Stomach (tissue), 8 donors: ENCODE measurements at regions not wholly inside any gene's neighbourhood (a gene's known extent, or its start where the extent isn't known, plus 50 kb on each side); places are given as distances from the start of the nearest gene placed in this dataset.
"Not testable (repeated sequence)": the region's sequence is repeated elsewhere in the genome, so short reads cannot be mapped to it uniquely, and the experiment has no call there.

Experiments used
- DNase-seq, 2 donors: peaks; one replicate each; pipeline versions ENCODE4 v3.0.0 to v3.0.0-alpha.2; 2013 to 2019
- H3K27ac ChIP-seq, 5 donors: fragments of 200-600 bp in 4 of 5; sonication (generic) in 4 of 5; one replicate each; pipeline ENCODE4 v1.5.1; 2013 to 2019; ENCODE audit warnings: mild to moderate bottlenecking in 1 of 5, moderate library complexity in 1 of 5
- H3K27me3 ChIP-seq, 3 donors: fragments of 200-600 bp; sonication (generic); one replicate each; pipeline ENCODE4 v1.5.1; 2017 to 2019; ENCODE audit warnings: mixed run types in 1 of 3
- H3K36me3 ChIP-seq, 4 donors: fragments of 200-600 bp; sonication (generic); 1 replicate in 3 of 4; 2 replicates in 1 of 4; pipeline ENCODE4 v1.5.1; 2016 to 2019
- H3K4me1 ChIP-seq, 4 donors: fragments of 200-600 bp; sonication (generic); one replicate each; pipeline ENCODE4 v1.5.1; 2016 to 2019
- H3K4me3 ChIP-seq, 4 donors: fragments of 200-600 bp; sonication (generic) in 3 of 4; one replicate each; pipeline ENCODE4 v1.5.1; 2016 to 2019; ENCODE audit warnings: mild to moderate bottlenecking in 1 of 4
- H3K9me3 ChIP-seq, 4 donors: fragments of 200-600 bp; sonication (generic); one replicate each; pipeline ENCODE4 v1.5.1; 2016 to 2019
- EP300 ChIP-seq: sonication (generic); formaldehyde crosslinking; IDR thresholded peaks from one replicate; pipeline ENCODE4 v1.6.1; 2017; ENCODE audit warnings: antibody characterized with exemption
- POLR2A ChIP-seq, 4 donors: fragments of 450-650 bp; IDR thresholded peaks; one replicate each; pipeline ENCODE4 v1.6.1; 2016; ENCODE audit warnings: antibody characterized with exemption in 4 of 4, control low read depth in 2 of 4, mild to moderate bottlenecking in 1 of 4, moderate library complexity in 1 of 4
- POLR2AphosphoS5 ChIP-seq, 3 donors: sonication (generic); formaldehyde crosslinking; IDR thresholded peaks; one replicate each; pipeline ENCODE4 v1.6.1; 2016; ENCODE audit warnings: antibody characterized with exemption in 3 of 3
- WGBS, 5 donors: extraction: QIAGEN DNeasy Blood & Tissue Kit in 3 of 5; methylation state at CpG; one replicate each; pipeline versions ENCODE4 v1.1.5 to v1.1.7; 2013 to 2018; 5-methylcytosine and 5-hydroxymethylcytosine counted together
- intact Hi-C: fragments of 100-400 bp; cut with DNase I; formaldehyde crosslinking; loops from one replicate; pipeline ENCODE4 v1.15.1; 2023; ENCODE audit warnings: low total_unique reads
- TF ChIP-seq, protein P1 (sequence below), 7 experiments: fragments of 450-650 bp in 4 of 7; fragments of 200-600 bp in 3 of 7; sonication (generic) in 3 of 7; IDR thresholded peaks; one replicate each; pipeline ENCODE4 v1.5.1; 2016 to 2019; ENCODE audit warnings: antibody characterized with exemption in 7 of 7, control low read depth in 2 of 7, mild to moderate bottlenecking in 1 of 7
- donor health status: healthy with polysubstance abuse.
- donor health status: Bipolar disorder and iron deficiency.
- donor health status: healthy.

DNA sequence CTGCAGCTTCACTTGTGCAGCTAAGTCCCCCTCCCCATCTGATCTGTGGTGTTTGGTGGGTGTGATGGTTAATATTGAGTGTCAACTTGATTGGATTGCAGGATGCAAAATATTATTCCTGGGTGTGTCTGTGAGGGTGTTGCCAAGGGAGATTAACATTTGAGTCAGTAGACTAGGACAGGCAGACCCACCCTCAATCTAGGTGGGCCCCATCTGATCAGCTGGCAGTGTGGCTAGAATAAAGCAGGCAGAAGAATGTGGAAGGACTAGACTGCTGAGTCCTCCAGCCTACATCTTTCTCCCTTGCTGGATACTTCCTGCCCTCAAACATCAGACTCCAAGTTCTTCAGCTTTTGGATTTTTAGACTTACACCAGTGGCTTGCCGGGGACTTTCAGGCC, 103.5 kb upstream of the BOD1L1 start:
- 82 to 100% (median 90%) methylated on average over 1 of the region's 1 CpG for WGBS, 5 donors
- no peaks in the 10 kb centered on the region for H3K9me3 ChIP-seq

GRCh38 chr4:13733817-13734216, 106.3 kb upstream of the BOD1L1 start:
- no peak overlapping the region for H3K27ac ChIP-seq
- no peak overlapping the region for H3K4me3 ChIP-seq
- no peaks in the 10 kb centered on the region for H3K36me3 ChIP-seq
- TF ChIP-seq, protein P1, sequence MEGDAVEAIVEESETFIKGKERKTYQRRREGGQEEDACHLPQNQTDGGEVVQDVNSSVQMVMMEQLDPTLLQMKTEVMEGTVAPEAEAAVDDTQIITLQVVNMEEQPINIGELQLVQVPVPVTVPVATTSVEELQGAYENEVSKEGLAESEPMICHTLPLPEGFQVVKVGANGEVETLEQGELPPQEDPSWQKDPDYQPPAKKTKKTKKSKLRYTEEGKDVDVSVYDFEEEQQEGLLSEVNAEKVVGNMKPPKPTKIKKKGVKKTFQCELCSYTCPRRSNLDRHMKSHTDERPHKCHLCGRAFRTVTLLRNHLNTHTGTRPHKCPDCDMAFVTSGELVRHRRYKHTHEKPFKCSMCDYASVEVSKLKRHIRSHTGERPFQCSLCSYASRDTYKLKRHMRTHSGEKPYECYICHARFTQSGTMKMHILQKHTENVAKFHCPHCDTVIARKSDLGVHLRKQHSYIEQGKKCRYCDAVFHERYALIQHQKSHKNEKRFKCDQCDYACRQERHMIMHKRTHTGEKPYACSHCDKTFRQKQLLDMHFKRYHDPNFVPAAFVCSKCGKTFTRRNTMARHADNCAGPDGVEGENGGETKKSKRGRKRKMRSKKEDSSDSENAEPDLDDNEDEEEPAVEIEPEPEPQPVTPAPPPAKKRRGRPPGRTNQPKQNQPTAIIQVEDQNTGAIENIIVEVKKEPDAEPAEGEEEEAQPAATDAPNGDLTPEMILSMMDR (IDR thresholded peaks at IDR 0.05) = no peak
- TF ChIP-seq POLR2A (IDR thresholded peaks at IDR 0.05) (no peak), POLR2AphosphoS5 (IDR thresholded peaks at IDR 0.05) (no peak), EP300 (no peak)
- no peak for DNase-seq
- H3K4me1 ChIP-seq = no peaks in the 10 kb centered on the region
- intact Hi-C loops = no loop called here
- H3K9me3 ChIP-seq = no peaks in the 10 kb centered on the region
- H3K27me3 ChIP-seq = no peaks in the 10 kb centered on the region
- 25 to 58% (median 47%) methylated on average over 1 of the region's 1 CpG for WGBS, 5 donors

More for the DNA sequence above, 103.5 kb upstream of the BOD1L1 start:
- intact Hi-C loops = no loop called here
- Histone ChIP-seq H3K4me3 (no peak overlapping the region), H3K4me1 (no peaks in the 10 kb centered on the region), H3K36me3 (no peaks in the 10 kb centered on the region), H3K27ac (no peak overlapping the region), H3K27me3 (no peaks in the 10 kb centered on the region)
- no peak for DNase-seq
- TF ChIP-seq EP300 = no peak

- 49 to 72% (median 69%) methylated on average over 2 of the region's 2 CpGs for WGBS, 5 donors
- H3K36me3 ChIP-seq = no peaks in the 10 kb centered on the region
- H3K9me3 ChIP-seq = no peaks in the 10 kb centered on the region
- H3K27ac ChIP-seq = no peak overlapping the region
- TF ChIP-seq POLR2AphosphoS5 (IDR thresholded peaks at IDR 0.05) (no peak), POLR2A (IDR thresholded peaks at IDR 0.05) (no peak), EP300 (no peak)
- TF ChIP-seq, protein P1 (IDR thresholded peaks at IDR 0.05) = no peak
- H3K27me3 ChIP-seq = no peaks in the 10 kb centered on the region
- DNase-seq = no peak
- no peak overlapping the region for H3K4me3 ChIP-seq
- H3K4me1 ChIP-seq = no peaks in the 10 kb centered on the region
- intact Hi-C loops = no loop called here
Measured at GRCh38 chr4:13750594-13750993, 123.1 kb upstream of the BOD1L1 start.

DNA sequence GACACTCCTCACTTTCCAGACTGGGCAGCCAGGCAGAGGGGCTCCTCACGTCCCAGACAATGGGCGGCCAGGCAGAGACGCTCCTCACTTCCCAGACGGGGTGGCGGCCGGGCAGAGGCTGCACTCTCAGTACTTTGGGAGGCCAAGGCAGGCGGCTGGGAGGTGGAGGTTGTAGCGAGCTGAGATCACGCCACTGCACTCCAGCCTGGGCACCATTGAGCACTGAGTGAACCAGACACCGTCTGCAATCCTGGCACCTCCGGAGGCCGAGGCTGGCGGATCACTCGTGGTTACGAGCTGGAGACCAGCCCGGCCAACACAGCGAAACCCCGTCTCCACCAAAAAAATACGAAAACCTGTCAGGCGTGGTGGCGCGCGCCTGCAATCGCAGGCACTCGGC, 134.1 kb upstream of the BOD1L1 start:
- H3K27ac ChIP-seq, DNase-seq, H3K4me3 ChIP-seq, H3K27me3 ChIP-seq, intact Hi-C loops, H3K36me3 ChIP-seq, H3K4me1 ChIP-seq: not testable (repeated sequence)
- 87 to 97% (median 93%) methylated on average over 7 to 25 of the region's 25 CpGs for WGBS, 5 donors
- peaks cover 0 to 16% (median 3%) of the 10 kb centered on the region in 4 donors for H3K9me3 ChIP-seq

DNA sequence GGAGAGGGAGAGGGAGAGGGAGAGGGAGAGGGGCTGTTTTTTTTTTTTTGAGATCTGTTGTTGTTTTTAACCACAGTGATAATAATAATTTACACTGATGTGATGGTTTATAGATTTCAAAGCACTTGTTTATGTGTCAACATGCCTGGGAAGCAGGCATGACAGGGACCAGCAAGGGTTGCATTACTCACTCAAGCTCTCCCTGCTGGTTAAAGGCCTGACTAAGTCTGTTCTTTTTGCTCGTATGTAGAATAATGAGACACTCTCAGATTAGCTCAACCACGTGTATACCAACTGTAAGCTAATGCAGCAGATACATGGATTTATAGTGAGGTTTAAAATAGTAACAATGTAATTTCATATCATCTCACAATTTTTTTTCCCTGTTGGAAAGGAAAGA, 134.6 kb upstream of the BOD1L1 start:
- DNase-seq = no peak
- no peaks in the 10 kb centered on the region for H3K27me3 ChIP-seq
- no peak overlapping the region for H3K27ac ChIP-seq
- intact Hi-C loops = no loop called here
- no peaks in the 10 kb centered on the region for H3K36me3 ChIP-seq
- TF ChIP-seq EP300 = no peak
- no peak for TF ChIP-seq POLR2AphosphoS5 (IDR thresholded peaks at IDR 0.05)
- no peak for TF ChIP-seq POLR2A (IDR thresholded peaks at IDR 0.05)
- TF ChIP-seq, protein P1 (IDR thresholded peaks at IDR 0.05) = no peak
- 81 to 92% (median 84%) methylated on average over 2 of the region's 2 CpGs for WGBS, 5 donors
- H3K4me1 ChIP-seq = no peaks in the 10 kb centered on the region
- peaks cover 0 to 16% (median 3%) of the 10 kb centered on the region in 4 donors for H3K9me3 ChIP-seq
- no peak overlapping the region for H3K4me3 ChIP-seq

GRCh38 chr4:13763707-13764106, 136.2 kb upstream of the BOD1L1 start:
- WGBS, 5 donors = 80 to 94% (median 91%) methylated on average over 1 of the region's 1 CpG
- no peak overlapping the region for H3K27ac ChIP-seq
- no peak overlapping the region for H3K4me3 ChIP-seq
- TF ChIP-seq EP300 = no peak
- TF ChIP-seq, protein P1 (IDR thresholded peaks at IDR 0.05) = no peak
- TF ChIP-seq POLR2AphosphoS5 (IDR thresholded peaks at IDR 0.05) = no peak
- no peak for TF ChIP-seq POLR2A (IDR thresholded peaks at IDR 0.05)
- H3K36me3 ChIP-seq = no peaks in the 10 kb centered on the region
- no peak for DNase-seq
- no peaks in the 10 kb centered on the region for H3K4me1 ChIP-seq
- intact Hi-C loops = no loop called here
- no peaks in the 10 kb centered on the region for H3K27me3 ChIP-seq
- H3K9me3 ChIP-seq = peaks cover 0 to 4% (median 0%) of the 10 kb centered on the region in 4 donors
